GM19193 (cell line): ENCODE measurements at regions not wholly inside any gene's neighbourhood (a gene's known extent, or its start where the extent isn't known, plus 50 kb on each side); places are given as distances from the start of the nearest gene placed in this dataset.

ENCODE experiments used
- POLR2A ChIP-seq: IDR thresholded peaks from 4 replicates; pipeline ENCODE4 v1.6.1; 2011; ENCODE audit not compliant: insufficient read depth, insufficient read length; ENCODE audit errors: extremely low read depth

DNA sequence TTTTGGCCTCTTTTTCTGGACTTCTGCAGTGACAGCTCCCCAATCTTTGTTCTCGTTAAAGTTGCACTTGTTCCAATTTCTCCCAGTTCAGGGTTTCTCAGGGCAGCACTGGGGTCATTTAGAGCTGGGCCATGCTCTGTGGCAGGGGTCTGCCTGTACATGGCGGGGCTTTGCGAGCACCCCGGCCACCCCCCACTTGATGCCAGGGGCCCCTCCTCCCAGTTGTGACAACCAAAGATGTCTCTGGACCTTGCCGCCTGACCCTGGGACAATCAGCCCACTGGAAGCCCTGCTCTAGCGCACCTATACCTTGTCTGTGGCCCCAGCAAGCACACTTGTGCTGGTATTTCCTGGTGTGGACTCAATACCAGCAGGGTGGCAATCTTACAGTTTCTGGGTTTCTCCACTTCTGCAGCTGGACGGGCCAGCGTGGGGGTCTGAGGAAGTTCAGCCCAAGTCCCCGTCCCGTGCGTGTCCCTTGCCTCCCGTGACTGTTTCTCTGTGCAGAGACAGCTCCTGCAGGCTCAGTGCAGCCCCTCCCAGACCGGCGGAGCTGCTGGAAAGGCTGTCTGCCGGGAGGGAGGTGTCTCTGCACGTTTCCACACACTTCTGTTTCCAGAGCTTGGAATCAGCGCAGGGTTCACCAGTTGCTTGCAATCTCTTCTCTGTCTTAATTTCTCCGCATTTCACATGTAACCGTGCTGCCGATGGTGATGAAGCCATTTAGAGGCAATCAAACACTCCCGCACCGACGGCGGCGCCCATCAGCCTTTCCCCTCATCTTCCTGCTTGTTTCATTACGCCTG lies 1328.9 kb downstream of the BRD1 start:
- no peak for TF ChIP-seq POLR2A

DNA sequence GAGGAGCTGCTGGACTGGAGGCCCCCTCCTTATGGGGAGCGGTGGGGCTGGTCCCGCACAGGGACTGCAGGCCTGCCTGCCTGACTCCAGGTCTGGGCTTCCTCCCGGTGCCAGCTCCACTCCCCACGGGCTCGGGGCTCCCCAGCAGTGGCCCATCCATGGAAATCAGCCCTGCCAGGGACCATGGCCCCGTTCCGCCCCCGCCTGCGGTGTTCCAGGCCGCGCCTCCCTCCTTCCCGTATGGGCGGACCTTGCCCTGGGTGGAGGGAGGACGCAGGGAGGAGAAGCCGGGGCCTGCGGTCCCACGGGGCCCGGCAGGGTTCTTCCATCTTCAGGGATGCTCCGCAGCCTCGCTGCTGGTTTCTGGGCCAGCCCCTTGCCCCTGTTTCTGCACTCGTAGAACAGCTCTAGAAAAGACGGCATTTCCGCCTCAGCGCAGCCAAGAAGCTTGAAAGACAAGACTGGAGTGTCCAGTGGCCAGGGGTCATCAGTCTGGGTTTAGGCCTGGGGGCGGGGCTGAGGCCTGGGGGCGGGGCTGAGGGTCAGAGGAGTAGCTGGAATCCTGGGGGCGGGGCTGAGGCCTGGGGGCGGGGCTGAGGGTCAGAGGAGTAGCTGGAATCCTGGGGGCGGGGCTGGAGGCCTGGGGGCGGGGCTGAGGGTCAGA lies 1330.6 kb downstream of the BRD1 start:
- no peak for TF ChIP-seq POLR2A

DNA sequence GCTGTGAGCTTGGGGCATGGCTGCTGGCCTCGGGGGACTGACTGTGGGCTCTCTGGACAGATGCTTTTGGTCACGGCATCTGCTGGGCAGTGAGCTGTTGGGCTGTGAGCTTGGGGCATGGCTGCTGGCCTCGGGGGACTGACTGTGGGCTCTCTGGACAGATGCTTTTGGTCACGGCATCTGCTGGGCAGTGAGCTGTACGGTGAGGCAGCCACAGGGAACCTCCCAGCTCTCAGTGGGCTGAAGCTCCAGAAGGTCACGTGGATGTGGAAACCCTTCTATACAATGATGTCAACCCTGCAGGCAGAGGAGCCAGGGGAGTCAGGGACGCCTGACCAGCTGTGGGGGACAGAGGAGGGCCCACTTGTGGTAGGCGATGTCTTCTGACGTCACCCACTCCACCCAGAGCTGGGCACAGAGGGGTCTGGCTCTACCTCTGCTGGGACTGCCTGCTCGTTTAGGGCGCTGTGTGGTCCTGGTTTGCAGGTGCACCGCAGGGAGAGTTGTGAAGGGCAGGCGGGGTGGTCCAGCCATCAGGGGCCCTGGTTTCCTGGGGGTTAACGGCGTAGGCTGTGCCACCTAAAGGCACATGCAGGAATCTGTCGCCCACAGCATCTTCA lies 1331.3 kb downstream of the BRD1 start:
- no peak for TF ChIP-seq POLR2A

DNA sequence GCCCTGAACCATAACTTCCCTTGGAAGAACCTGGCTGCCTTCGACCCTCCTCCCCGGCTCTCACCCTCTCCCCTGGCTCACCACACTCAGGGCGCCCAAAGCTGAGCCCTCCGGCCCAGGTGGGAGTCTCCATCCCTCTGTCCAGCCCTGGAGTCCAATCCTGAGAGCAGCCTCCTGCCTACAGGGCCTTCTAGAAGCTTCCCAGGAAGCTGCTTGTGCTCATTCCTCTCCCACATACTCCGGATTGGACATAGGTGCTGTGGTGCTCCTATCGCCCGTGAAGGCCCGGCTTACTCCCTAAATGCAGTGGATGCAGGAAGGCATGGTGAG lies 1332.0 kb downstream of the BRD1 start:
- no peak for TF ChIP-seq POLR2A

DNA sequence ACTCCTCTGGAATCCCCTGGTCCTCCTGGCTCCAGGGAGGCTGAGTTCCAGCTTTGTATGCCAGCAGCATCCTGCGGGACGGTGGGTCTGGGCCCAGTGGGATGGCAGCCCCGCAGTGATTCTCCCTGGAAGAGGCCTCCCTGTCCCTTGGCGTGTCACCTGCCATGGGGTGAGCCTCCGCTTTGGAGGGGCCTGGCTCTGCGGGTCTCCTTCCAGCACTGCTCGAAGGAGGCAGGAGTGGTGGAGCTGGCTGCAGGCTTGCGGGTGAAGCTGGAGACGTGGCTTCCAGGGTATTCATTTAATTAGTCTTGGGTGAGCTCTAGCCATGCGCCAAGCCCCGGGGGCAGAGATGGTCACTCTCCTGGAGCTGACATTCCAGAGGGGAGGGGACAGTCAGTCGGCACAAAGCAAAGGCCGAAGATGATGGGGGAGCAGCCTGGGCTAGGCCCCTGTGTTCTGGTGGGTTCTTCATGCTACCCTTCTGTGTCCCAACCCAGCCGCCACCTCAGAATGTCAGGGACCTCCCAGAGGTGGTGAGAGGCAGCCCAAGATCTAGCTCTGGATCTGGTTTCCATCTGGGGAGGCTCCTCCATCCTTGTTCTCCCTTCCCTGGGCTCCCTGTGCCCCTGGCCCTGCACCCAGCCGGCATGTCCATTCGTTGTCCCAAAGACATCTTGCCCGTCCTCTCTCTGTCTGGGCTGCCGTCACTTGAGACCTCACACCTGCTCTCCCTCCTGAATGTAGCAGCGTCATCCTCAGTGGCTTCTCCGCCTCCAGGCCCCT lies 1332.5 kb downstream of the BRD1 start:
- TF ChIP-seq POLR2A, result no peak

DNA sequence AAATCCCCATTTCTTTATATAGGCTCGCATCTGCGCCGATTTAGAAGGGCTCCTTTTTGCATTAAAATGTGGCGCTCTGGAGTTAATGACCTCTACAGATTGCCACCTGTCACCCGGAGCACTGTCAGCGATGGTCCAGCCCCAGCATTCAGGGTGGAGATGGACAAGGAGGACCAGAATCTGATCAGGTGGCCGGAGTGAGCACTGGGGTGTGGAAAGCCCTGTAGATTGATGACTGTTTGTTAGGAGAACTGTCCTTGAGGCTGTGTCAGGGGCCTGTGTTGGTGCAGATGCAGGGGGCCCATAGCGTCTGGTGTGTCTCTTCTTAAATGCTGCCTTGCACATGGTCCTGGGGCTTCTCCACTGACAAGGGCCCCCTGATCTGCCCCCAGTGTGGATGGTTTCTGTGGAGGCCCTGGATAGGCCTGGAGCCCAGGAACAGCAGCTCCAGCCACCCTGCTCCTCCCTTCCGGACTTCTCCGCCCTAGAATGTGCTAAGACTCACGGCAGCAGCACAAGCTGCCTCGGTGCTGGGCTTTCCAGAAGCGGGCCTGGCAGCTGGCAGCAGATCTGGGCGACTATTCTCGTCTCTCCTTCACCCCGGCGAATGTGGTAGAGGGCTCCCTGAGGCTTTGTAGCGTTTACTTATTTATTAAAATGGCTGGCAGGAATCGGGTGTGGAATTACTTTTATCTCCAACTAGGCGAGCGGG lies 1333.3 kb downstream of the BRD1 start:
- TF ChIP-seq POLR2A, result no peak

DNA sequence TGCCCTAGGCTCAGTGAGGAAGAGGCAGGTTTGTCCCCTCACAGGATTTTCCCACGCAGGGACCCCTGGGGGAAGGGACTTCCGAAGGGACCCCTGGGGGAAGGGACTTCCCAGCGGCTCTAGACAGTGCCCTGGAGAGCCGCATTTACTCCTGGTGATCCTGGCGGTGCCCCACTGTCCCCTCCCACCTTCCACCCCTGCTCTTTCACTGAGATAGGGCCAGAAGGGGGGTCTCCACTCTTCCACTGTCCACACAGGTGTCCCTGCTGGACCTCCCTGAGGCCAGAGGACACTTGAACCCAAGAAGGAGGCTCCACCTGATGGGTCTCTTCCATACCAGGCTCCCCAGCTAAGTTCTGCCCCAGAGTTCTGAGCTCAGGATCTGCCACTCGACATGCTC lies 1333.9 kb downstream of the BRD1 start:
- no peak for TF ChIP-seq POLR2A

DNA sequence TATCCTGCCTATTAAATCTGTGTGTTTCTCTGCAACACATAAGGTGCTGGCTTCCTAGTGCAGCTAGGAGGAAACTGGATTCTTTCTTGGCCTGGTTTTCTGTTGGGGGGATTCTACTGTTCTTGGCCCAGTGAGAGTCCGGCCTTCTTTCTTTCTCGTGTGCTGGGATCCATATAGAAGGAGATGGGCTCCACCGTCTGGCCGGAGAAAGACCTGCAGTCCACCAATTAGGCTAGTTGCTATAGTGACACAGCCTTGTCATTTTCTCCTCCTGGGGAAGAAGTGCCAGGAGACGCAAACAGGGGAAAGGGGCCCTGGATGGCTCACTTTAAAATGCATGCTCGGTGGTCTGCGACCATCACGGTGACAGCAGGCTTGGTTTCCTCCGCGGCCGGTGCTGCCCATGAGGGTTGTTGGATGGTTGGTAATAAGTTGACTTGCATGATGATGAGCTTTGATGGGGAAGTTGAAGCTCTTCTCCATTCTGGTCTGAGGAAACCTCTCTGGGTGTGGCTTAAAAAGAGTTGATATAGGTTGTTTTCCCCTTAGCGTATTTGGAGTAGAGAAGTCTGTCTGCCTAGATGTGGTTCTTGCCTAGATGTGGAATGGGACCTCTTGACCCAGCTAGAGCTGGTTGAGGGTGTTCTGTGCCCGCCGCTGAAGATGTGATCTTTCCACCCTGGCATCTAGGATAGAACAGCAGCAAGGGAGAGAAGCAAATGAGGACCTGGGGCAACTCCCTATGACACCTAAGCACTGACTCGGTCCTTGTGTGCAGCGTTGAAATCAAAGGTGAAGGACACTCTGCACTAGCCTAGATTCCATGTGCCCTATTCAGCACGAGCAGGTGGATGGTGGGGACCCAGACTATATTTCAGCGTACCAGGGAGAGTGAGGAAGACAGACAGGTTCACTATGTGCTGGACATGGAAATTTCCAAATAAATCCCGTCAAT lies 1335.0 kb downstream of the BRD1 start:
- TF ChIP-seq POLR2A, result no peak

DNA sequence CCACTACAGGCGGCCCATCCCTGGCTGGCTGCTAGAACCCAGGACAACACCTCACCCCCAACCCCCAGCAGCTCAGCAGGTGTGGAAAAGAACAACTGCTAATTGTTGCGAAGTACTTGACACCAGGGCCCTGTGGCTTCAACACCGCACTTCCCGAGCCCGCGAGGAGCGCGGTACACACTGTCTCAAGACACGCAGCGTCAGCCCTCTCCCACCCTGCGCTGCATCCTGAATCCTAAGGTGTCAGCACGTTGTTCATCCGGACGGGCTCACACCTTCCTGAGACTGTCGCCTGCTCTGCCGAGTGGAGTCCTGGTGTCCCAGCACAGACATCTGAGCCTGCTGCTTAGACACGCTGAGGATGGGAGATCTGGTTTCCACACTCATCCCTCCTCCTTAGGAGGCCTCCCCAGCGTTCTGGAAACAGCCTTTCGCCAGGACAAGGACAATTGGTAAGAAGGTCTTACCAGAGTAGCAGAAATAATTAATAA lies 1336.2 kb downstream of the BRD1 start:
- no peak for TF ChIP-seq POLR2A

DNA sequence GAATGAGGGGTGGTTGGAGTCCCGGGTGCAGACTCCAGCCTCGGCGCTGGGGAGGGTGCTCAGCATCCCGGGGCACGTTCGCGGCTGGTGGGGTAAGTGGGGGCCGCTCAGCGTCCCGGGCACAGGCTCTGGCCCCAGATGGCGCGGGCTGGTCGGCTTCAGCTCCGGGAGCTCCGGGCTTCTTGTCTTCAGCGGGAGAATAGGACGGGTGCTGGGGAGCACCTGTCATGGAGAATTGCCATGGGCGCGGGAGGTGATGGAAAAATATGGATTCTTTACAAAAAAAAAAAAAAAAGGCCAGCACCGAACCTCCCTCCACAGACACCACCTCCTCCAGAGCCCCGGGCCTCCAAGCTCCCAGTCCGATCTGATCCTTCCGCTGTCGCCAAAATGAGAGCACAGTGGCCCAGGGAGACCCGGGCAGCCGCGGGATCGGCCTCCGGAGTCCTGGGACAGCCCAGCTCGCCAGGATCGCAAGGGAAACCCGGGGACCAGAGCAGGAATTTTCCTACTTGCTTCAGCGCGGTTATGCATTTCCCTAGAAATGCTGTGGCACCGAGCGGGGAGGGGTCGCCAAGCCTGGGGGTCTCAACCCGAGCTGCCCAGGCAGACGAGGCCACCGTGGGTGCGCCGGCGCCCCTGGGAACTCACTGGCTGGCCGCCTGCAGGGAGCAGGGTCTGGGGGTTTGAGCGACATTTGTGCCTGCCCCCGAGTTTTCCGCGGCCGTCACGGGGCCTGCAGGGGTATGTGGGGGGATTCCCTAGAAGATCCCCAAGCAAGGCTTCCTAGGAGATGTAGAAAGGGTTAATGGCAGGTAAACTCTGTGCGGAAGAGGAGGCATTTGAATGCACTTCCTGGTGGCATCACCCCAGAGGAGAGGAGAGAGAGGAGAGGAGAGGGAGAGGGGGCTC lies 1336.9 kb downstream of the BRD1 start:
- TF ChIP-seq POLR2A, result no peak

DNA sequence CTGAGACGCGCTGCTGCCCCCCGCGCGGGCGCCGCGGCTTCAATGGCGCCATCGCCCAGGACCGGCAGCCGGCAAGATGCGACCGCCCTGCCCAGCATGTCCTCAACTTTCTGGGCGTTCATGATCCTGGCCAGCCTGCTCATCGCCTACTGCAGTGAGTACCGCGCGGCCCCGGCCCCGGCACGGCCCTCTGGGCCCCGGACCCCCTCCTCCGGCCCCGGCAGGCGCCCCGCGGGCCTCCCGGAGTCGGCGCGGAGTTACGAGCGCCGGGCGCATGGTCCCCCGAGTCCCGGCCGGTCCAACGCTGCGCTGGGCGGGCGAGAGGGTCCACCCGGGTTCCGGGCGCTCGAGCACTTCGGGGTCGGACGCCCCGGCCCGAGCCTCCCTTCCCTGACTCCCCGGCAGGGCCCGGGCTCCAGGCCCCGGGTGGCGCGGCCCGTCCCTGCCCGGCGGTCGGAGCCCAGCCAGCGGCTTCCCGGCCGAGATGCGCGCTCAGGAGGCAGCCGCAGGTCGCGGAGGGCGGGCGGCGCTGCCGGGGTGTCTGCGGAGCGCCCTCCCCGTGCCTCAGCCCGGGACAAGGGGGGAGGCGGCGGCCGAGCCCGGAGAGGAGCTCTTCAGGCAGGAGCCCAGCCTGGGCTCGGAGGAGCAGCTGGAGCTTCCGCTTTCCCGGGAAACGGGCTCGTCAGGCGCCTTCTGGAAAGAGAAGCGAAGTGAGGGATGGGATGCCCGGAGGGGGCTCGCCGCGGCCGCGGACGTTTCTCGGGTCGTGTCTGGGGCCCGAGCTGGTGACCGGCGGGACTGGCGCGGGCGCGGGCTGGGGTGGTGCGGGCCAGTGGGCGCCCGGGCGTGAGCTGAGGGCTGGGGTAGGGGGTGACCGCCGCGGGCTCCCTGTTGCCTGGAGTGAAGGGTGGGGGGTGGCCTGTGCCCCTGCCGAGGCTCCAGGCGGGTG lies 1337.8 kb downstream of the BRD1 start:
- no peak for TF ChIP-seq POLR2A

DNA sequence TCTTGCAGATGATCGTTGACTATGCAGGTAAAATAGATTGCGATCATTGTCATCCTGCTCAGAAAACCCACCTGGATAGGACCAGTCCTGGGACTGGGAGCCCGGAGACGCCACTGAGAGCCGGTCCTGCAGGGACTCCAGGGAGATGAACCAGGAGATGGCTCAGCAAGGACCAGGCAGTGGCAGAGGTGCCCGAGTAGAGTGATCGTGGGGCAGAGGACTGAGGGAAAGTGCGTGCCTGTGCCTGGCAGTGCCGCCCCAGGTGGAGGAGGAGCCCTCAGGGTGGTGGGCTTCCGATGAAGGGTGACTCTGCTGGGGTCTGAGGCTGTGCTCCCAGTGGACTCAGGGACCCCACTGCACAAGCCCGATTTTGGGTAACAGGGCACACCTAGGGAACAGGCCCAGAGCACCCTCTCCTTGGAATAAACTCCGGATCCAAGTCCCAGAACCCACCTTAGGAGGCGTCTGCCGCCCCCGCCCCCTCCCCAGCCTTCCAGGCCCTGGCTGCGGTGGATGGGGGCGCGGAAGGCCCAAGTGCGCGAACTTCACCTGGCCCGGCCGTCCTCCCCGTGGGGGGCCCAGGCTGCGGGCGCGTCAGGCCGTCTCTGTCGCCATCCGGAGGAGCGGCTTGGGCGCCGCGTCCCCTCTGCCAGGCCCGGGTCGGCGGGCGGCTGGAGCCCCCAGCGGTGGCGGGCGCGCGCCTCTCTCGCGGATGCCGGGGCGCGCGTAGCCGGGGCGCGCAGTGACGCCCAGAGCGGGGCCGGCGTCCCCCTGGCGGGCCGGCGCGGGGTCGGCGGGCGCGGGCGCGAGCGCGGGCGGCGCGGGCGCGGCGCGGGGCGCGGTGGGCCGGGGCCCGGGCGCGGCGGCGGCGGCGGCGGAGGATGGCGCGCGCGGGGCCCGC lies 1338.8 kb downstream of the BRD1 start:
- TF ChIP-seq POLR2A, result no peak
